HG02885 (cell line): ENCODE measurements at regions not wholly inside any gene's neighbourhood (a gene's known extent, or its start where the extent isn't known, plus 50 kb on each side); places are given as distances from the start of the nearest gene placed in this dataset.
A peak's percentile ranks its signal among the peaks of the same experiment; 100 is the strongest.
"Not testable (repeated sequence)": the region's sequence is repeated elsewhere in the genome, so short reads cannot be mapped to it uniquely, and the experiment has no call there.

Source experiments
- ATAC-seq: cut with Tn5 transposase; IDR thresholded peaks from one replicate; pipeline ENCODE4 v1.9.1; 2021; ENCODE audit warnings: mild to moderate bottlenecking; ENCODE audit not compliant: unreplicated experiment, poor library complexity

DNA sequence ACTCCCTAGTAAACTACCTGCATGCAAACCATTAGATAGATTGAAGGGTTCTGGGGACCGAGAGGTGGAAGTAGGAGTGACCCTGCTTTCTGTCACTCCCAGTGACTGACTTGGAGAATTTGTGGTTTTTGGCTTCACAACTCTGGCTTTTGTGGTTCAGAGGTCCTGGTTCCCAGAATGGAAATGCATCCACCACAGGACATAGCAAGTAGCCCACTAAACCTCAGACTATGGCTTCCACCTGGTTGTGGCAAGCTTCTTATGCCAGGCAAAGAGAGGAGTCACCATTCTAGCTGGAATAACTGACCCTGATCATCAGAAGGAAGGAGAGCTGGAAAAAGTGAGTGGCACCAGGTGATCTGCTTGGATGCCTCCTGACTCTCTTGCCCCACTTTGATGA, 162.4 kb upstream of the TMEM260 start:
- ATAC-seq, result no peak

DNA sequence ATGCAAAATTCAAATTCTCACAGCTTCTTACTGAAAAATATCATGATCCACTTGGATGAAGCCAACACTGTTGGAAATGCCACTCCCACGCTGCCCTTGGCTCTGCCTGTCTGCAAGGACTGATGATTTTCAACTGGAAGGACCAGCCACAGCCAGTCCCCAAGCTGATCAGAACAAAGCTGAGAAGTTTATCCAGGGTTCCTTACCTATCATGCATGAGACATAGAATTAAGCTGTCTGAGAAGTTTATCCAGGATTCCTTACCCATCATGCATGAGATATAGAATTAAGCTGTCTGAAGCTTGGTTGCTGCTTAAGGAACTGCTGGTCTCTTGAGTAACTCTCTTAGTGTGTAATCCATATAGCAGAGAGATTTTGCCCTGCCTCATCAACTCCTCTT, 159.8 kb upstream of the TMEM260 start:
- ATAC-seq, result no peak

DNA sequence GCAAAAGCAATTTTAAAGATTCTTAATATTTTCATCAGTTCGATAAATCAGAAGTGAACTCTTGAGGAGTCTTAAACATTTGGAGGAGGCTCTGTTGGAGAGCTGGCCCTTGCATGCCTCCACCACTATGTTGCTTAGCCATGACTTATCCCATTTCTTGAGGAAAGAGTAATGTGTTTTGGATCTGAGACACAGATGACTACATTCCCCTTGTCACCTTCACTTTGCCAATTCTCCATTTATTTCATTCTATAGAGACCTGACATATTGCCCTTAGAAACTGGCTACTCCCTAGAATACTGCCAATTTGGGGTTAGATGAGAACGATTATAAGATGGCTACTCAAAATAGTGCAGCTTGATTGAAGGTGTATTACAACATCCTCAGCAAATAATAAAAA, 157.4 kb upstream of the TMEM260 start:
- no peak for ATAC-seq

DNA sequence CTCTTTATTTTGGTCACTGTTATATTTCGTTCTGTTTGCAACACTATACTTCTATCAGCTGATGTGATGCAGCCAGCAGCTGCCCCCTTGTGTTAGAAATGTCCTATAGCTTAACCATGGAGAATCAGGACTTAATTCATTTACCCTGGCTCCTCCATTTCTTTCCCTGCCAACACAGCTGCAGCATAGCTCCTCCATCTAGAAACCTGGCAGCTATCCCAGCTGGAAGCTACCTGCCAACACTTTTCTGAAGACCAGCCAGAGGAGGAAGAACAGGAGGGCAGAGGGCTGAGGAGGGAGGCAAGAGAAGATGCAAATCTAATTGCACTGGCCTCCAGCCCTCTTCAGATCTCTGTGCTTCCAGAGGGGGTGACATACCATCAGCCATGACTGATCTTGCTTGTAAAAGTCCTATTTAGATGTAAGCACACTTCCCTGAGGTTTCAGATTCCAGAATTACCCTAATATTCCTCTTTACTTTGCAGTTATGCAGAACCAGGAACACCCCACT, 156.8 kb upstream of the TMEM260 start:
- ATAC-seq, result no peak

DNA sequence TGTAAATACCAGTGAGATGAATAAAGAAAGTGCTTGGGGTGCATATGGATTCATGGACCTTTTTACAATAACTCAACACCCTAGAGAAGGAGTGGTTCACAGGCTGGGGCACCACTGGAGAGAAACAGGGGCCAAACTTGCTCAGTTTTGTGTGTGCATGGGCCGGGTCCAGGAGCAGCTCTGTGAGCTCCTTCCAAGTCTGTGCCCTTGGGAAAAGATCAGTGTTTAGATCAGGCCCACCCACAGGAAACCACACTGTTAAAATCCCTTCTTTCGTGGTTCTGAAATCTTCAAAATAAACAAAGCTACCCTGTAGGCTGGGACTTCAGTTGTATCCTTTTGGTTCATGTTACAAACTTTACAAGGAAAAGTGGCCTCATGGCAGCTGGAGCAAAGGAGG, 156.1 kb upstream of the TMEM260 start:
- no peak for ATAC-seq

DNA sequence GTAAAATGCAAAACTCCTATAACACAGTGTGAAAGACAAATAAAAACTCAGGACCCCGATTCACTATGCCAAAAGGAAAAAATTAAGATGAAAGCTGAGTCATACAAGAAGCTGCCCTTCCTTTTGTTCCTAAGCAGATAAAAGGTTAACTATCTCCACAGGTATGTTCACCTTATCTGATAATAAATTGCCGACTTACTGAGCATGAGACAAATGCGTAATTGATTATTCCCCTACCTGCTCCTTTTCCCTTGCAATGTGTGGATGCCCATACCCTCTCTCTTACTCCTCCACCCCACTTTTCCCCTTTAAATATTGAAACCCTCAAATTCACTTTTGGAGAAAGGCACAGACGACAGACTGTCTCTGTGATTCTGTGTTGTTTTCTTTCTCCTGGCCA, 148.6 kb upstream of the TMEM260 start:
- ATAC-seq, result no peak

DNA sequence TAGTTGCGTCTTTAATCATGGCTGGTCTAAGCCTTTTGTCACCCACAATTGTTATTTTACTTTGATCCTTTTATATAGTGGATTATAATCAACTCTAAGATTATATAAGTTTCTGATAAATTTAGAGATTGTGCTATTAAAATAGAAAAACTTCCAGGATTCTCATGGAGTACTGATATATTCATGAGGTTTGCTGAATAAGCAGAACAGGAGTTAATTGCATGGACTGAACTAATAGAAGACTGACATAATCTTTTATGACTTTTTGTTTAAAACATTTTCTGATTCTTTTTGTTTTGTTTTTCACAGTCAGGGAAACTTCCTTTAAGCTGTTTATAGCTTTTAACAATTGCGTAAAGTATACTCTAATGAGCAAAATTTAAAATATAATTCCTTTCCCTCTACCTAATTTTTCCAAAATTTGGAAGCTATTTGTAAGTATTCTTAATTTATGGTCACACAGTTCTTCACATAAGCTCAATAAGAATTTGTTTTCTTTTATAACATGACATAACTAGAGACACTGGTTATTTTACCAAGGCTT, 129.9 kb upstream of the TMEM260 start:
- no peak for ATAC-seq

DNA sequence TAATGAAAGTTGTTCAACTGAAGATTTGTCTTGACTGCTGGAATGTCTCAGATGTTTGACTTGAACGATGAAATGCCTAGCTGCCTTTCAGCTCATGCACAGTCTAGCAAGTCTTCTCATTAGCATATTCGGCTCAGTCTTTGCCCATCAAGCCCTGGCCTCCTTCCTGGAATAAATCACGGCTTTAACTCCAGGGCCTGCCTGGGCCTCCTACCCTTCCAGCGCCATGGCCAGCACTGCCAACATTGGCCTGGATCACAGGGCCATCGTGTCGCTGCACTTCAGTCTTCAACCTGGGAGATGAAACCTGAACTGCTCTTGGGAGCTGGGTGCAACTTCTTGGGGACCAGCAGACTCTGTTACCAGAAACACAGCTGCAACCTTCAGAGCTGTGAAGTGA, 126.7 kb upstream of the TMEM260 start:
- ATAC-seq, result no peak

DNA sequence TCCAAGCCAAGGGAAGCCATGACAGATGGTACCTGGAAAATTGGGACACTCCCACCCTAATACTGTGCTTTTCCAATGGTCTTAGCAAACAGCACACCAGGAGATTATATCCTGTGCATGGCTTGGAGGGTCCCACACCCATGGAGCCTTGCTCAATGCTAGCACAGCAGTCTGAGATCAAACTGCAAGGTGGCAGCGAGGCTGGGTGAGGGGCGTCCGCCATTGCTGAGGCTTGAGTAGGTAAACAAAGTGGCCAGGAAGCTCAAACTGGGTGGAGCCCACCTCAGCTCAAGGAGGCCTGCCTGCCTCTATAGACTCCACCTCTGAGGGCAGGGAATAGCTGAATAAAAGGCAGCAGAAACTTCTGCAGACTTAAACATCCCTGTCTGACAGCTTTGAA, 124.9 kb upstream of the TMEM260 start:
- ATAC-seq, result not testable (repeated sequence)

DNA sequence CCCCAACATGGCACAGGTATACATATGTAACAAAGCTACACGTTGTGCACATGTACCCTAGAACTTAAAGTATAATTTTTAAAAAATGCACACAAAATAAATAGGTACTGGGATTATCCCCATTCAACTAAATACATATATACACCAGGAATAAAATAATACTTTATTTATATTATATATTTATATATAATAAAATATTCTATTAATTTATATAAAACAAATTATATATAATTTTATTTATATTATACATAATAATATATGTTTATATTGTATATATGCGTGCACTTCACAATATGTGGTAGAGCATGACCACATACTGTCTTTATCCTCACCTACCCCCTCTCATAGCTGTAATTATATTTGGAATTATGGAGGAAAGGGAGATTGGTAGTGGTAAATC, 119.1 kb upstream of the TMEM260 start:
- ATAC-seq, result no peak

DNA sequence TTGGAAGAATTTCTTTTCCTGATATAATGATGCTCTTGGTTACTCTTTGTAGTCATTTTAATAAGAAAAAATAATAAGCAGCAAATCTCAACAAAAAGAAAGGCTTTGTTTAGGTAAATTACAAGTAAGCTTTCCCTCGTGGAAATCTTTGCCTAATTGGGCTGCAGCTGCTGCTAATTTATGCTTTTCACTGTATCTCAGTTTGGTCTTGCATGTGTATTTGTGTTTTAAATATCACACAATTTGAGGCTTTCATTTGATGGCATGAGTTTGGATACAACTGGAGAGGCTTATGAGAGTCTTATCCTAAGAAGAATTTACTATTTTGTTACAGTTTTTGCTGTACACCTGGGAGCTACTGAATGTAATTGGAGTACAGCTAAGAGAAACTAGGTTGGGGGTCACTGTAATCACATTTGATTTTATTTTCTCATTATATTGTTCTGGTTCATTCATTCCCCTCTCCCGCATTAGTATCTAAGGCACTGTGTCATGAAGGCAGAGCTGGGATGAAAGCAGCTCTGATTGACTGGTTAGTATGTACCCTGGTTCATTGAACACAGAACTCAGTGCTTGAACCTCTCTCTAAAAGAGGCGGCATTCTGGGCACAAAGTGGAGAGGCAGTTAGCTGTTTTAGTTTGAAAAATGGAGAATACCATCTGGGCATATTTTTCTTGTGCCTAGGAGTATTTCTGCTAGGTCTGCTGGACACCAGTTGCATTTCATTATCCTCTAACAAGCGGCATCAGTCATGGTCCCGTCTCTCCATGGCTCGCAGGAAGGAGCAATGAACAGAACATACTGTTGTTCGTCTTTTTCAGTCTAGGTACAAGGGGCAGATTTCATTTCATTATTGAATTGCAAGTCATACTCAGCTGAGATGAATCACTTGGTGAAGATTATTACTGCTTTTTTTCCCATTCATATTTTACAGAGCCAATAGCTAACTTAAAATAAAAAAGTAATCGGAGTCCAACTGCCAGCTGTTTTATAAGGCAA, 118.0 kb upstream of the TMEM260 start:
- ATAC-seq, result no peak

DNA sequence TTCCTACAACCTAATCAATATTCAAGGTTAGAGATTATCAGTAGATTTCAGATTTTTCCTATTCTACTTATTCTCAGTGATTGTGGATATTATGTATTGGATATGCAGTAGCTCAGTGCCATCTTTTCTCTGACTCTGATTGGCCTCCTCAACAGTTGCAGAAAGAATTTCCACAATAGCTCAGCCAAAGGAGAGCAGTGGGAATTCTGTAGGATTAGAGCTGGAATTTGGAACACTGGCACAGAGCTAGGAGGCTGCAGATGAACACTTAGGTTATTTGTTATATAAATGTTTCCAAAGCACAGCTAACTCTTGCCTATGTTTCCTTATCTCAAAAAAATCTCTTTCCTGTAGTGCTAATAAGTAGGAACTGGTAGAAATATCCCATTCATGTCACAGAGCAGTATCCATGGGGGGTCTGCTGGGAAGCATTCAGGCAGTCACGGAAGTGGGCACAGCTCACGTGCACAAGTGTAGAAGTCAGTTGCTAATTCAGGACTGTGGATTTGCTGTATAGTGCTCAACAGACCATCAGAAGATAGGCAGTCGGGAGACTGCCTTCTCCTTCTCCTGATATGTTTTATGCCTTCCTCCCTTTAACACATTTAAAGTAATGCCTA, 116.2 kb upstream of the TMEM260 start:
- no peak for ATAC-seq

DNA sequence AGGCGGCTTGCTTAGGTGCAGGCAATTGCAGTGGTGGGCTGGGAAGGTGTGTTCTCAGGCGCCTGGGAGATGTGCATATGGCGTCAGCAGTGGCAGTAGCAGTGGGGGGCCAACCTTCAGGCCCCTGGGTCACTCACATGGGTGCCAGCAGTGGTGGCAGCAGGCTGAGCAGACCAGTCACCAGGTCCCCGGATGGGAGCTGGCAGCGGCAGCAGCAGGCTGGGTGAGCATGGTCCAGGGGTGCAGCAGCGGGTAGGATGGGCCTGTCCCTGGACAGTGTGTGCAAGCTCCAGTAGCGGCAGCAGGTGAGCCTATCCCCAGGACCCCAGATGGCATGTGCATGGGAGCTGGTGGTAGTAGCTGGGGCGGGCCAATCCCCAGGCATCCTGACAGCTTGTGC, 108.5 kb upstream of the TMEM260 start:
- ATAC-seq, result no peak

DNA sequence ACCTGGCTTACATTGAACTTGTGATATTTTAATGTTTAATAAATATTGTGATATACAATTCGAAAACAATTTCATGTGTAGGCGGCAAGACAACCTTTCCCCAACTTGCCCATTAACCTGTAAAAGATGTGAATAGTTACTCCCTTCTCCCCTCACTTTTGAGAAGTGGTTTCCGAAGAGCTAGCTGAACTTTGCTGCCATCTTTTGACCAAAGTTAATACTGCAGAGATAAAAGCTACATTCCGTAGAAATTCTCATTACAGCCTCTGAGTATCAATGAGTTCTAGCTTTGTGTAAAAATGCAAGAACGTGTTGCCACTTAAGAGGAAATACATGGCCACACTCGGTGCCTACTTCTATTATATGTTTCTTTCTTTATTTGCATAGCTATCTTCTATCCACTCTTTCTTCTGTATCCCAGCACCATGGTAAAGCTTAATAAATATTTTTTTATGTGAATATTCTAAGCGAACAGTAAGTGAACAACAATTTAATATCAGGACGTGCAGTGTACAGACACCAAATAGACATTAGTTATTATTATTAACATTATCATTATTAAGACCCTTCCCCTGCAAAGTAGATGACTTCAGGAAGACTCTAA, 105.1 kb upstream of the TMEM260 start:
- ATAC-seq, result peak; percentile 59

DNA sequence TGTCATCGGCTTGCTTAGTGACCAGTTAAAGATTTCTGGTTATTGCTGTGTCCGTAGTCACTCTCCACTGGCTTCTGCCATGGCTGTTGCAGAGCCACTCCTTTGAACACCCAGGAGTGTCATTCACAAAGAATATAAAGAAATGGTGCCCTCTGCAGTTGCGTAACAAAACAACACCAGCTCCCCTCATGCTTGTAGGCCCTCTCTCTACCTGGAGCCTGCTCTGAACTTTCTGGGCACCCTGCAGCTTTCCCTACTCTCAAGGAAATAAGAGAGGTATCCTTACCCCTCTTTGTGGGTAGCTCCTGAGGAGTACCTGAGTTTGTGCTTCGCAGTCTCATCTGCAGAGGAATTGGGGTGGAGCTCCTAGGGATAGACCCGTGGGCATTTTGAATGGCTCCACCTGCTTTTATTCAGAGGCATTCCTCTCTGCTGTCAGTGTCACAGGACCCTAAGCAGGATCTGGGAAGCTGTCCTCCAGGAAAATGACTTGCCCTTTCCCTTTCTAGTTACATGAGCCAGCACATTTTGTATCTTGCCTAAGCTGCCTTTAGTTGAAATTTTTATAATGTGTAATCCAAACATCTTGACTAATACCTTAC, 97.2 kb upstream of the TMEM260 start:
- no peak for ATAC-seq

DNA sequence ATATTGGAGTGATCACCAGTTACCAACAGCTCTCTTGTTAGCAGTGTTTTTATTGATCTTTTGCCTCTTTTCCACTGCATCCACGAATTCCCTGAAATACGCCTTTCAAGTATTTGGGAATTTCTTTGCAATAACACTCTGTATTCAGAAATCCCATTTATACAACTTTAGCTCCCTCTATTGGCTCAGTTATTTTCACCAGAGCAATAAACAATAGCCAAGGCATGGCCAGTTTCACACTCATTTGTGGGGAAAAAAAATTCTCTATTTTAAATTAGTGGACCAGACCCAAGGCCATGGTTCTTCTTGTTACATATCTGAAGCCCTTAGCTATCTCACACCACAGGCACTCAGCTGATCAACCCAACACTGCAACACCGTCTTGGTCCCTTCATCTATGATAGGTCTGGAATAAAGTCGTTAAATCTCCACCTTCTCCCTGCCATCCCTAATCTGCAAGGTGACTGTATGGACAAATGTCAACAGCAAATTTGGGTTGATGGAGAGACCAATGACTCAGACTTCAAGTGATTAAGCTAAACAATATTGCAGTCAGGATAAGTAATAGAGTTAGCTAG, 92.4 kb upstream of the TMEM260 start:
- no peak for ATAC-seq

DNA sequence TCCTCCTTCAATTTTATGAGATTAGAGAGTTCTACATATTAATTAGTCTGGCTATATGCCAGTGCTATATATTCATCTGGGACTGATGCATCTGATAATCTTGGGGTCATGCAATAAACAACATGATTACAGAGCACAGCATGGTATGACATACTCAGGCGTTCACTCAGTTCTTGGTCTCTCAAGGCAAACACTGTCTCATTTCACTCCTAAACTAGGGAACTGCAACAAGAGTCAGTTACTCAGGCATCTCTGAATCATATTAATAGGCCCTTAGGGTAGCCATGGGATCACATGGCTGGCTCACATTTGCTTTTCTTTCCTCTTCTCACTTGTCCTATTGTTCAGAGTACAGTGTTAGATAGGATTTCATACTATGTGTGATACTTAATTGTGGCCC, 91.8 kb upstream of the TMEM260 start:
- no peak for ATAC-seq

DNA sequence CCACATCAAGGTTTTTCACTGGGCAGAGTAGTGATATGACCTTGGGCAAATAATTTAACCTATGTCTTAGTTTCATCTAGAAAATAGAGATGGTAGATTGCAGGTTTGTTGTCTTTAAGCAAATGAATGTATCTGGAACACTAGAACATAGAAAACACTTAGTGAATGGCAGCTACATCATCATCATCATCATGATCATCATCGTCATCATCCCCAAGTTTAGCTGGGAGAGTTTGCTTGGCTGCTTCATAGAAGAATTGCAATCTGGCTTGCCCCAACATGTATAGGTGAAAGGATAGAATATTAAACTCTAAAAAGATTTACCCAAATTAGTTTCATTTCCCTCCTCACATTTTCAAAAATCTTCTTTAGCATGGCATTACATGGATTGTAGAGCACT, 91.3 kb upstream of the TMEM260 start:
- no peak for ATAC-seq

DNA sequence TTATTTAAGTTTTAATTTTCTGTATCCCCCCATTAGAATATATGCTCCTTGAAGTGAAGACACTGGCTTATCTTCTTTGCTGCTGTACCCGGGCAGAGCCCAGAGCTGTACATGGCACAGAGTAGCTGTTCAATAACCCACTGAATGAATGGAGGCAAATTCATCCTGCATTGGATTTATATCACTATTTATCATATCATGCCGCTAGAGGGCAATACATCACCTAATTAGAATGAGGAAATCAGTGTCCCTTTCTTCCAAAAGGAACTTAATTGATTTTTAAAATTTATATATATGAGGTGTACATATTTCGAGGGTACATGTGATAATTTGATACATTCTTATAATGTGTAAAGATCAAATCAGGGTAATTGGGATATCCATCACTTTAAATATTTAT, 89.2 kb upstream of the TMEM260 start:
- no peak for ATAC-seq
